ENCODE measurements at regions not wholly inside any gene's neighbourhood (a gene's known extent, or its start where the extent isn't known, plus 50 kb on each side); places are given as distances from the start of the nearest gene placed in this dataset.
"Not testable (repeated sequence)": the region's sequence is repeated elsewhere in the genome, so short reads cannot be mapped to it uniquely, and the experiment has no call there.

DNA sequence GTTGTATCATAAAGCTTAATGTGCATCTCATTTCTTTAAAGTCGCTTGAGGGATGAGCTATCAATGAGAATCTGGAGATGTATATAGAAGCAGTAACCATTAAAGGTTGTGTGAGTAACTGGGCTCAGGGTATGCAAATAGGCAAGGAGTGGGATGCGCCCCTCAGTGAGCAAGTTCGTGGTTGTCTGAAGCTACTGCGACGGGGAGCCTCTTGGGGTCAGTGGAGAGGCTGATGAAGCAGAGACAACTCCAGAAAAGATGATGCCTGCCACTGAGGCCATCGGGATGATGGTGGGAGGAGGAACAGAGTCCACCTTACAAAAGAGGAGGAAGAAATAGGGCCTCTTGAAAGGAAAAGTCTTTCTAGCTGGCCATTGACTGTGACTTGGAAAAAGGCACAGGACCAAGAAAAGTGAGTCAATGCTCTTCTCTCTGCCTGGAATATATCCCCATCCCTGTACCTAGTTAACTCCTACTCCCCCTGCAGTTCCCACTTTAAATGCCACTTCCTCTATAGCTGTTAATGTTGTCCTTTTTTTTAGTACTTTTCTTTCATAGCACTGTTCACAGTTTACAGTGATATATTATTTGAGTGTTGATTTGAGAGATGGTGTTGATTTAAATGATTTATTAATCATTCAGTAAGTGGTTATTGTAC, 51.4 kb upstream of the LSM6 start:
- peak; percentile 20 for DNase-seq (ENCODE audit: low read depth, low spot score)

DNA sequence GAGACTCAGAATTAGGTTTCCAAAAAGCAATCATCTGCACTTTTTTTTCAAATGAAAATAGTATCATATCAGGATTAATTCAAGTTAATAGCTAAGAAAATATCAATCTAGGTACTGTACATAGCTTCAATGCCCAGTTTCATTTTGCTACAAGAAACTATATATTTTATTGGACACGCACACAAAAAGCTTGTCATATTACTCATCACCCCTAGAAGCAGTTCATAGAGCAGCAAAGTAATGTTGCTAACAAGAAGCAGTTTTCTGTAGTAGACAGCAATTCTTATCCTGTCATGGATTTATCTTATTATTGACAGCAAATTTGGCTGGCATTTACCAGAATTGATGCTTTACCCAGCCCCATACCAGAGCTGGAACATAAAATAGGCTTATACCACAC, 52.3 kb upstream of the LSM6 start:
- no peak for DNase-seq (ENCODE audit: low read depth, low spot score)

DNA sequence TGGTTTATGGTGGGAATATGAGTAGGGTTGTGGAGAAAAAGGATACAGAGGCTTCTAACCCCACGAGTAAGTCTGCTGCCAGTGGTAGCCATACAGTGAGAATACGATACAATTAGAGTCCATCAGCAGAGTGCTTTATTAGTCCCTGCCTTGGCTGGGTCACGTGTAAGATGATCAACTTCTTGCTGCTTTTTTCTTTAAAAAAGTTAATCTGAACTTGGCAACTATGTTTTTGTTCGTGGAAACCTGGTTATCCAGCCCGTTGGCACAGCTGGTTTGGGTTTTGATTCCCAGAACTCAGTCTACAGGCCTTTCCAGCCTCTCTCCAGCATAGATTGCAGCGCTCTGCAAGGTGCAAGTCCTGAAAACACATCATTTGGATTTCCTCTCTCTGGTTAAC, 53.1 kb upstream of the LSM6 start:
- DNase-seq (ENCODE audit: low read depth, low spot score): no peak

DNA sequence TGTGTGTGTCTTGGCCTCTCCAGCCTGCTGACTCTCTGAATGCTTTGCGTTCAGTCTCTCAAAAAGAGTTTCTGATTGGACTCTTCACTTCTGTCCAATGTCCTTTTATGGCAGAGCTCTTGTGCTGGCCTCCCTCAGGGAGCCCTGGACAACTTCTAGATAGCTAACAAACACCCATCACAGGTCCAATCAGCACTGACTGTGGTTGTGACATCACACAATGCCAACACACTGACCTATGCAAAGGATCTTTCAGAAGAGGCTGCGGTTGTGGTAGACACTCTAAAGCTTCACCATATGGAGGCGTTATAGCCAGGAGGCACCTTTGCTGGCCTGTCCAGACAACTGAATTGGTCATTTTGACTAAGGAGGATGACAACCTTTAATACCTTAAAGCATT, 53.8 kb upstream of the LSM6 start:
- DNase-seq (ENCODE audit: low read depth, low spot score): no peak

DNA sequence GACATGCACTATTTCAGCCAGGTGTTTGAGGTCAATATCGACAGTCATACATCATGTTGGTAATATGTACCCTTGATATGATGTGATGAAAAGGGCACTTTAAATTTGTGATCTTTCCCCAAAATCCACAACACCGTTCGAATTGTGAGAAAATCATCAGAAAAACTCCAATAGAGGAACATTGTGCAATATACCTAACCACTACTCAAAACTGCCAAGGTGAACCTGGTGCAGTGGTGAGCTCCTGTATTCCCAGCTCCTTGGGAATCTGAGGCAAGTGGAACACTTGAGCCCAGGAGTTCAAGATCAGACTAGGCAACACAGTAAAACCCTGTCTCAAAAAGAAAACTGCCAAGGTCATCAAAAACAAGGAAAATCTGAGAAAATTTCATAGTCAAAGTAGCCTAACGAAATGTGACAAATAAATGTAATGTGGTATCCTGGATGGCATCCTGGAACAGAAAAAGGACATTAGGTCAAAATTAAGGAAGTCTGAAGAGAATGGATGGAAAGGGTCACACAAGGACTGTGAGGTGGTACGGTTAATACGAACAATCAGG, 55.6 kb upstream of the LSM6 start:
- no peak for DNase-seq (ENCODE audit: low read depth, low spot score)

DNA sequence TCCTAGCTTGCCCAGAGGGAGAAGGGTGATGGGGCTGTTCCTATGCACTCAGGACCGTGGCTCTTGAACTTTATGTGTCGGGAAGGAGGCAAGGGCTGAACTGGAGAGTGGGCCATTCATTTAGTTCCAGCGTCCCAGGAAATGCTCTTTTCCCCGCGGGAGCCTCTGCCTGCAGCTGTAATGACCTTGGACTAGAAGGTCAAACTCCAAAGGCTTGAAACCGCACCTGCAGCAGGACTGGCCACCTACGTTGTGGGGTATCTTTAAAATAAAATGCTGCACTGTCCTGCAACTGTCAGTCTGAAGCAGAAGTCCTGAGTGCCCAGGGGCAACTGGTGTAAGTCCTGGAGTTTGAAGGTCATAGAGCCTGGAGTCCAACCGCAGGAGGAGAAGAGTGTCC, 61.5 kb upstream of the LSM6 start:
- DNase-seq (ENCODE audit: low read depth, low spot score): no peak

DNA sequence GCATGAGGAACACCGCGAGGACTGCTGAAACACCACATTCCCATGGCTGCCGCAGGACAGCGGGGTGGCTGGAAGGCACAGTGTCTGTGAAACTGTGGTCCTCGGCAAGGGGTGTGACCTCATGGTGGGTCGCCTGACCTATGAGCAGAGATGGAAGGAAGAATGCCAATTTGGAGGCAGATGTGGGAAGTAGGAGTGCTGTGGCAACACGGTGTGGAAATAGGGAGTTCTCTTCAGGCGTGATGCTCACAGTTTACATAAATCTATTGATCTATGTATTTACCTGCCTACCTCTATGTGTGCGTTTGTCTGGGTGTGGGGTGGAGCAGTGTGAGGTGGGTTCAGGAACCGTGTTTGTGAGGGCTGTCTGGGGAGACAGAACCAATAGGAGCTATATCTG, 62.3 kb upstream of the LSM6 start:
- no peak for DNase-seq (ENCODE audit: low read depth, low spot score)

DNA sequence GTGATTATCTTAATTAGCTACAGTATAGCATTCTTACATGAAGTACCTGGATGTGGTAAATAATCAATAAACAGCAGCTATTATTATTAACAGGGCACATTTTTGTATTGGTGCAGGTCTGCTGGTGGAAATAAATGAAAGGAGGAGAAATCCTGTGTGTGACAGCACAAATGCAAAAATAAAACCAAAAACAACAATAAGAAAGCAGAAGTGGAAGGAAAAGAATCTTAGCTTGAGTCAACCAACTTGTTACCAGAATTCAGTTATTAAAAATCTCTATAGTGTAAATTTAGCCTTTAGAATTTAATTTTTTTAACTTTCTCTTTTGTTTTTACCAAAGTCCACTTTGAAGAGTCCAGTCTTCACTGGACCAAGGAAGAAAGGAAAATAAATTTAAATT, 63.1 kb upstream of the LSM6 start:
- DNase-seq (ENCODE audit: low read depth, low spot score): no peak

DNA sequence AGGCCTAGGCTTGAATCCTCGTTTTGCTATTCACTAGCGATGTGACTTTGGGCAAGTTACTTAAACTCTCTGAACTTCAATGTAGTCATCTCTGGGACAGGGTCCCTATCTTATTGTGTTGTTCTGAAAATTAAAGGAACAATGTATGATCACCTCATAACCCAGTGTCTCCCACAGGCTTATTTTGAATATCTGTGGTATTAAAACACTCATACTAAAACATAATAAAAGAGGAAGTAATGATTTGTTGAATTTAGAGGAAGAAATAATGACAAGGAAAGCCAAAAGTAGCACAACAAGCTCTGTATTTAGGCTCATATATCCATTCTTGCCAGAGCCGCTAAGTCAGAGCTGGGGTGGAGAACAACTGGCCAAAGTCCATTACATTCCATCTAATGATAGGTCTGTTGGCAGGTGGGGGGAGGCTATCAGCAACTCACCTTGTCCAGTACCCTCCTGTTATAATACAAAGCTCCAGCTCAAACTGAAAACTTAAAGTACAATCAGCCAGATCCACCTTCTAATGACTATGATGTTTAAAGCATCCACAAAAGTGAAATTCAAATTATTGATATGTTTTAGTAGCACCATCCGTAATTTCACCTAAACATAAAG, 64.5 kb upstream of the LSM6 start:
- DNase-seq (ENCODE audit: low read depth, low spot score): no peak

DNA sequence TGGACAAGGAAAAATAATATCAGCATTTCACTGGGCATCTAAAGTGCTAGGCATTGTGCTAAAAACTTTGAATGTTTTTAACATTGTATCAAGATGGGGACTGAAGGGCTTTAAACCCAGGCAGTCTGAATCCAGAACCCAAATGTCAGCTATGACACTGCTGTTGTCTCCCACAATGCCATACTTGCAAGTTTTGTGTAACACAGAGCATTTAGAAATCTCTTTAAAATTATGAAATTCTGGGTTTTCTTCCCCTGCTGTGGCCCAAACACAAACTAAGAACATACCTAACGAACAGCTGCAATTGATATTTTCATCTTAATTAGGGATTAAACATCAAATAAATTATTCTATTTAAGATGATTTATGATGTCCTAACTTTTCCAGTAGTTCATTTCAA, 66.8 kb upstream of the LSM6 start:
- no peak for DNase-seq (ENCODE audit: low read depth, low spot score)

DNA sequence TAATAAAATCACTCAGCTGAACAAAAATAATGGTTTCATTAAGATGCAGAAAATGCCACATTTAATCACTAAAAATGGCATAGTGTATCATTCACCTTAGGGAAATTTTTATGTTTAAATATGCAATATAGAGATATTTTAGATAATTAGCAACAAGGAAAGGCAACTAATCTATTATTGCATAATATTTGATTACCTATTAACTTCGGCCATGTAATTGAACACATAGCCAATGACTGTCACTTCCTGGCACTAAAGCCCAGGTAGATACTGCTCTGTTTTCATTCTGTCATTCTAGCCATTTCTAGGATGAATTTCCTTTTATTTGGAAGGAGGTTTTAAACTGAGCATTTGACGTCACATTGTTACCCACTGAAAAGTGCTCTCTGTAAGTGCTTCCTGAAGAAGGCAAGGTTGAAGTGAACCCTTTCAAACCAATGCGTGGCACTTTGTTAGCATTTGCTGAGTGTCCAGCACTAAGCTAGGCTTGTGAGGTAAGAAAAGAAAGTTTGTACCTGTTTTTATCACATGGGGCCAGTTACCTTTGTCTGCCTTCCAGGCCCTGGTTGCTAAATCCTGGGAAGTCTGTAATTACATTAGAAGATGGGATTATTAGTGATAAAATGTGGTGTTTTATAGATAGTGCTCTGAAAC, 67.8 kb upstream of the LSM6 start:
- DNase-seq (ENCODE audit: low read depth, low spot score): no peak

DNA sequence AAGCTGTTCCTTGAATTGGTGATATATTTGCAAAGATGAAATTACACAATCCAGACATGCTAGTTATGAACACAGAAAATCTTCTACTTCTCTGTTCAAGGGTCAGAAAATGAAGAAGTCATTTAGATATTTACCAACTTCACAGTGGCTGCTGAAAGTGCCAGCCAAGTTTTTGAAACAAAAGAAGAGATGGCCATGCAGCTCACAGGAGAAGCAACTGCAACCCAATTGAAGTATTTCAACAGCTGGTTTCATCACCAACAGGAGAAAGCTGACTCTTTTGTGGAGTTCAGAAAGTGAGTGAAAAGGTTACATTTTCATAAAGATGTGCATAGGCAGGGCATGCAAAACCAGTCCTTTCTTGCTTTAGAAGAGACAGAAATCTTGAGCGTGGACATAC, 70.1 kb upstream of the LSM6 start:
- DNase-seq (ENCODE audit: low read depth, low spot score): no peak

DNA sequence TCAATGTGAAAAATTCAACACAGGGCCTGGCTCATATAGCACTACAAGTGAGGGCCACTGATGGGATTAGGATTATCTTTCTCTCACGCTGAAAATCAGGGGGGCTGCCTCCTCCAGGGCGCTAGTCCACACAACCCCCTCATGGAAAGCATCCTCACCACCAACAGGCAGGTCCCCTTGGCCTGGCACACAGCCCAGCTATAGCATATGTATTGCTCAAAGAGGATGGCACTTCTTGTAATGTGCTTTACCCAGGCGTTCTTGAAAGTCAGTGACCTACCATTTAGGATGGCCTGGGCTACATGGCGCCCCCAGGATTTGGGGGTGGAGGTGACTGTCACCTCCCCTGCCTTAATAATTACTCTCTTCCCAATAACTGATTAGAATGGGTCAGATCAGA, 71.0 kb upstream of the LSM6 start:
- DNase-seq (ENCODE audit: low read depth, low spot score): no peak

DNA sequence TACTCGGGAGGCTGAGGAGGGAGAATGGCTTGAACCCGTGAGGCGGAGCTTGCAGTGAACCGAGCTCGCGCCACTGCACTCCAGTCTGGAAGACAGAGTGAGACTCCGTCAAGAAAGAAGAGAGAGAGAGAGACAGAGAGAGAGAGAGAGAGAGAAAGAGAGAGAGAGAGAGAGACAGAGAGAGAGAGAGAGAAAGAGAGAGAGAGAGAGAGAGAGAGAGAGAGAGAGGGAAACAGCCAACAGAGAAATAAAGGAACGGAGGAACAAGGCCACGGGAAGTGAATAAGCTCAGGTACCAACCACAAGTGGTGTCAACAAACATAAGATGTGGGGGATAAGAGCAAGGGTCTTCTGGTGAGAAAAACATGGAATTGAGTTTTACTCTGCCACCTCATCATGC, 71.5 kb upstream of the LSM6 start:
- not testable (repeated sequence) for DNase-seq (ENCODE audit: low read depth, low spot score)

DNA sequence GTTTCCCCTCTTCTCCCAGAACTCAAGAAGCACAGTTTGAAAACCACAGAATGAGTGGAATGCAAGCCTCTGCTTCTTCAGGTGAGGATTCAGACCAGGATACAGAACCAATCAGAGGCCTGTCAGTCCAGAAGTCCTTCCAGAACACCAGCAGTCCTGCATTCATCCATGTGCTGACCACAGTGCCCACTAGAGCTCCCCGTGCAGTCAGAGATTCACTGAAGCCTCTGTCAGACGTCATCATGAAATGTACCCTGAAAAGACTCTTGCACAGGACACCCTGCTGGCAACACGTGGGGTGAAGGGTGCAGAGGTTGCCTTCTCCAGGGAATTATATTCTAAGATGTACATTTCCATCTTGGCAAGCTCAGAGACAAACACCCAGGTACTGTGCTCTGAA, 75.9 kb upstream of the LSM6 start:
- DNase-seq (ENCODE audit: low read depth, low spot score): no peak

DNA sequence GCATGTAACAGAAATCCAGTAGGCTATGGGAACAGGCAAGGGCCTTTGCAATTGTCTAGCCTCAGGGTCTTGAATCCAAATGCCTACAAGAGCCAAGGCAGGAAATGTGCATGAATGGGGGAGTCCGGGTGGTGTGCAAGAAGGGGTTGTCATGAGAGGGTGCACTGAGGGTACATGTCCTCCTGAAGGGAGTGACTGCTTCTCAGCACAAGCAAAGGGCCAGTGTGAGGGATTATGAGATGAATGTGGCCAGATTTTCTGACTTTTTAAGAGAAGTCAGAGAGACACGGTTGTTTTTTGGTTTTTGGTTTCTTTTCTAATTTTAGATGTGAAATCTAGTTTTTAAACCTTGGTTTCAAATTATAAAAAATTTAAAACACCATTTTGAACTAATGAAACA, 76.5 kb upstream of the LSM6 start:
- DNase-seq (ENCODE audit: low read depth, low spot score): no peak

DNA sequence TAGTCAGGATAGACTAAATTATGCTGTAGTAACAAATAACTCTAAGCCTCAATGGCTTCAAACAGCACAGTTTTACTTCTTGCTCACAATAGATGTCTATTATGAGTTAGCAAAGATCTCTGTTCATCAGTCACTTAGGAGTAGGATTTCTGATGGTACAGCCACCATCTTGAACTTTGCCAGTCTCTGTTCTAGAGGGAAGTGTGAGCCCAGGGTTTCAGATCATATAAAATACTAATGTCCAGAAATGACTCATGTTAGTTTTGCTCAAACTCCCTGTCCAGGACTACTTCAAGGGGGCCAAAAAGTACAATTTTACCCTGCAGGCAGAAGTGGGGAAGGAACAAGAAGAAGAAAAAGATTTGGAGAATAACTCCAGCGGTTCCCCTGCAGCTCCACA, 77.1 kb upstream of the LSM6 start:
- DNase-seq (ENCODE audit: low read depth, low spot score): no peak

DNA sequence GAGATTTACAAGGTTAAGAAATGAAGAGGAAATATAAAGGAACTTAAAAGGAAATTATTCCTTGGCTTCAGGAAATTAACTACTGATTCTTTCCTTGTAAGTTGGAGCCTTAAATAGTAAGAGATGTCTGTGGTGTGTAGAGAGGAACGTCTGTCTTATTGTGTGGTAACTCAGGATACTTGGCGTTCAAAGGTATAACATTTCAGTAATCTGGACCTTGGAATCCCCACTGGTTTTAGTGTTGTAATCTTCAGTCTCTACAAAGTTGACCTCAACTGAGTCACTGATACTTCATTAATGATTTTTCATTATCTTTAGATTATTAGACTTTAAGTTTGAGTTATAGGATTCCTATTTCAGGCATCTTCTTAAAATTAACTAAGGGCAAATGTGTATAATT, 79.1 kb upstream of the LSM6 start:
- no peak for DNase-seq (ENCODE audit: low read depth, low spot score)

DNA sequence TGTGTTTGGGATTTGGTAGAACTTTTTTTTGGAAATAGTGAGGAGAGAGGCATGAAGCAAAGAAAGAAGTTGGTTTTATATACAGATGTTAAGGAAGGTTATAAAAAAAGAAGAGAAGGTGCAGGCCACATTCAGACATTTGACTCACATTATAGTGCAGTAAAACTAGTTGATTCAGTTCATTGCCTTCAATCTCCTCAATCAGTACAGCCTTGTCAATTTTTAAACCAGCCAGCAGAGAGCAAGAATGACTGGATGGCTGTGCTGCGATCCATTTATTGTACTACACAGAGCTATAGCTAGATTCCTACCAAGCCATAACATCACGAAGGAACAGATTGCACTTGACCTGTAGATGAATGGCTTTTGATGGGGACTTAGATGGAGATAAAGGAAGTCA, 79.7 kb upstream of the LSM6 start:
- no peak for DNase-seq (ENCODE audit: low read depth, low spot score)

DNA sequence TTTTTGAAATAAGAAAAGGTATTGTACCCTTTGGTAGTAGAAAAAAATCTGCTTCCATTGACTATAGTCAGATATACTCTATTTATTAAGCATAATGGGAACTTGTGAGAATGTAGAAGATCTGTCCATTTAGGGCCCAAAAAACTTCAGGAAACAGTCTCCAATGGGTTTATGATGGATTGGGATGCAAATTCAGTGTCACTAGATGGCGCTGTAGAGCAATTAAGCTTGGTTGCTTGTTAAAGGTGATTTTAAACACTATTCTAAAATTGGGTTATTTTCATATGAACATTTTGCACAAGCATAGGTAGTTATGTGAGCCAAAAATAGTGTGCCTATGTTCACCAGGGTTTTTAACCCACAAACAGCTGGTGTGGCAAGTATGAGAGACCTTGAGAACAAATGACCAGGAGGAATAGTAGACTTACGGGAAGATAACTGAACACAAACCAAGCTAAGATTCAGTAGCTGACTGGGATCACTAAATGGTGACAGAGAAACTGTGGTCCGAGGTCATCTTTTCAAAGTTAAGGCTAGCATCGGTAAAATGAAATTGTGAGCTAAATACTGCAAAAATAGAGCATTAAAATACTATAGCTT, 80.3 kb upstream of the LSM6 start:
- DNase-seq (ENCODE audit: low read depth, low spot score): no peak

DNA sequence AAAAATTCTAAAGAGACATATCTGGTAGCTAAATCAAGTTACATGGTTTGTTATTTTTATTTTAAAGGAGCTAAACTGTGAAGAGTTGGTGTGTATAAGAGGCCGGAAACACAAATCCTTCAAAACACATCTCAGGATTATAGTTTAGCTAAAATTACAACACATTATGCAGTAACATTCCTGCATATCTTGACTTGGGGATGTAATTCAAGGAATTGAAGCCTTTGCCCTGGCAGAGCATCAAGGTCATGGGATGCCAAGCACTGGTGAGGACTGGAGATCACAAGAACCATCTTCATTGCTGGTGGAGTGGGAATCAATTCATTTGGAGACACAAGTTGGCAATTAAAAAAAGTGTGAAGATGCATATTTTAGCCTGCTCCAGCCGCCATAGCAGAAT, 86.8 kb upstream of the LSM6 start:
- no peak for DNase-seq (ENCODE audit: low read depth, low spot score)

DNA sequence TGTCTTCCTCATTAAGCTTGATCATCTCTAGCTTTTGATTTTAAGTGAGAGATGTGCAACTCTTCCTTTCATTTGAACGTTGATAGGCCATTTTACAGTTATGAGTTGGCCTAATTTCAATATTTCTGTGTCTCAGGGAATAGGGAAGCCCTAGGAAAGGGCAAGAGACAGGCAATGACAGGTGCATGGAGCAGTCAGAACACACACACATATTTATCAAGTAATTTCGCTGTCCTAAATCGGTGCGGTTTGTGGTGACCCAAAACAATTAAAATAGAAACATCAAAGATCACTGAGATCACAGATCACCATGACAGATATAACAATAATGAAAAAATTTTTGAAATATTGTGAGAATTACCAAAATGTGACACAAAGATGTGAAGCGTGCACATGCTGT, 87.7 kb upstream of the LSM6 start:
- DNase-seq (ENCODE audit: low read depth, low spot score): no peak

DNA sequence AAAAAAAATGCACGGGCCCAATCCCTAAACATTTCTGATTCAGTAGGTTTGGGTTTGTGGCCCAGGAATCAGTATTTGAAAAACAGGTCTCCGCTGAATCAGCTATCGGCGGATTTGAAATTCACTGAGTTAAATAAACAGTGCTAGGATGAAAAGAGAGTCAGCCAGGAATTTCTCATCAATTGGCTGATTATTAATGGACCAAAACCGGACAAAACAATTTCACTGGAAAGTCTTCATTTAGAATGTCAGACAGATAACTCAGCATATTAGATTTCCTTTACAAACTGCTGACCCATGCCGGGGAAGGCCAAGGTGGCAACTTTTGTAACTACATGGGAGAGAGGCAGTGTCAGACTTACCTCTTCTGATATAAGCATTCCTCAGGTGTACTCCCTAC, 99.4 kb upstream of the LSM6 start:
- DNase-seq (ENCODE audit: low read depth, low spot score): no peak

All from iPS DF 19.7 (cell line).